ENCODE measurements at regions not wholly inside any gene's neighbourhood (a gene's known extent, or its start where the extent isn't known, plus 50 kb on each side); places are given as distances from the start of the nearest gene placed in this dataset.

DNA sequence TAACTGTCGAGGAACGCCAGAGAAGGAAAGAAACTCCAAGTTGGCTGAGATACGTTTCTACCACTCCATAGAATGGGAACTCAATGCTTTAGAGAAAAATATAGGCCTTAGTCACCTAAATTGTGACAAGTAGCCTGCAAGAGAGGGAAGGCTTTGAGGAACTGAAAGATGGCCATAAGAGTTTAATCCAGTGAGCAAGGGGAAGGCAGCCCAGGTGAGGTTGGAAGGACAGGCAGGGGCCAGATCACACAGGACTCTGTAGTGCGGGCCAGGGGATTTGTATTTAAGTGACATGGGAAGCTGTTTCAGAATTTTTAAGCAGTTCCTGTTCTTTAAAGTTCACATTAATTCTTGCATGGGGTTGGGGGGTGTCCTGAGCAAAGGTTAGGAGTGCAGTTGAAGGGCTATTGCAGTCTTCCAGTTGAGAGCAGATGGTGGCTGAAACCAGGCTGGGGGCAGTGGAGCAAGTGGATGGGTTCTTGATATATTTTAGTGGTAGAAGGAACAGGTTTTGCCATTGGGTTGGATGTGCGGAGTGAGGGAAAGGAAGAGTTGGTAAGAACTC is 138.9 kb upstream of the PELI1 start:
- no peak for TF ChIP-seq TAF1 (IDR thresholded peaks at IDR 0.05; ENCODE audit: borderline replicate concordance, insufficient read depth, low read length)
- TF ChIP-seq, protein P1, sequence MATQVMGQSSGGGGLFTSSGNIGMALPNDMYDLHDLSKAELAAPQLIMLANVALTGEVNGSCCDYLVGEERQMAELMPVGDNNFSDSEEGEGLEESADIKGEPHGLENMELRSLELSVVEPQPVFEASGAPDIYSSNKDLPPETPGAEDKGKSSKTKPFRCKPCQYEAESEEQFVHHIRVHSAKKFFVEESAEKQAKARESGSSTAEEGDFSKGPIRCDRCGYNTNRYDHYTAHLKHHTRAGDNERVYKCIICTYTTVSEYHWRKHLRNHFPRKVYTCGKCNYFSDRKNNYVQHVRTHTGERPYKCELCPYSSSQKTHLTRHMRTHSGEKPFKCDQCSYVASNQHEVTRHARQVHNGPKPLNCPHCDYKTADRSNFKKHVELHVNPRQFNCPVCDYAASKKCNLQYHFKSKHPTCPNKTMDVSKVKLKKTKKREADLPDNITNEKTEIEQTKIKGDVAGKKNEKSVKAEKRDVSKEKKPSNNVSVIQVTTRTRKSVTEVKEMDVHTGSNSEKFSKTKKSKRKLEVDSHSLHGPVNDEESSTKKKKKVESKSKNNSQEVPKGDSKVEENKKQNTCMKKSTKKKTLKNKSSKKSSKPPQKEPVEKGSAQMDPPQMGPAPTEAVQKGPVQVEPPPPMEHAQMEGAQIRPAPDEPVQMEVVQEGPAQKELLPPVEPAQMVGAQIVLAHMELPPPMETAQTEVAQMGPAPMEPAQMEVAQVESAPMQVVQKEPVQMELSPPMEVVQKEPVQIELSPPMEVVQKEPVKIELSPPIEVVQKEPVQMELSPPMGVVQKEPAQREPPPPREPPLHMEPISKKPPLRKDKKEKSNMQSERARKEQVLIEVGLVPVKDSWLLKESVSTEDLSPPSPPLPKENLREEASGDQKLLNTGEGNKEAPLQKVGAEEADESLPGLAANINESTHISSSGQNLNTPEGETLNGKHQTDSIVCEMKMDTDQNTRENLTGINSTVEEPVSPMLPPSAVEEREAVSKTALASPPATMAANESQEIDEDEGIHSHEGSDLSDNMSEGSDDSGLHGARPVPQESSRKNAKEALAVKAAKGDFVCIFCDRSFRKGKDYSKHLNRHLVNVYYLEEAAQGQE (IDR thresholded peaks at IDR 0.05; ENCODE audit: insufficient read depth in 1 of 2, low read depth in 2 of 2, low read length in 2 of 2), result no peak
- TF ChIP-seq POLR2AphosphoS5 (IDR thresholded peaks at IDR 0.05; ENCODE audit: low read depth, low read length), result no peak
- TF ChIP-seq SIN3A (IDR thresholded peaks at IDR 0.05; ENCODE audit: borderline replicate concordance, insufficient read depth, low read length), result no peak
- no peak for TF ChIP-seq FOXP2 (optimal IDR thresholded peaks at IDR 0.05; ENCODE audit: borderline replicate concordance, extremely low read depth, extremely low read length, insufficient read depth)

DNA sequence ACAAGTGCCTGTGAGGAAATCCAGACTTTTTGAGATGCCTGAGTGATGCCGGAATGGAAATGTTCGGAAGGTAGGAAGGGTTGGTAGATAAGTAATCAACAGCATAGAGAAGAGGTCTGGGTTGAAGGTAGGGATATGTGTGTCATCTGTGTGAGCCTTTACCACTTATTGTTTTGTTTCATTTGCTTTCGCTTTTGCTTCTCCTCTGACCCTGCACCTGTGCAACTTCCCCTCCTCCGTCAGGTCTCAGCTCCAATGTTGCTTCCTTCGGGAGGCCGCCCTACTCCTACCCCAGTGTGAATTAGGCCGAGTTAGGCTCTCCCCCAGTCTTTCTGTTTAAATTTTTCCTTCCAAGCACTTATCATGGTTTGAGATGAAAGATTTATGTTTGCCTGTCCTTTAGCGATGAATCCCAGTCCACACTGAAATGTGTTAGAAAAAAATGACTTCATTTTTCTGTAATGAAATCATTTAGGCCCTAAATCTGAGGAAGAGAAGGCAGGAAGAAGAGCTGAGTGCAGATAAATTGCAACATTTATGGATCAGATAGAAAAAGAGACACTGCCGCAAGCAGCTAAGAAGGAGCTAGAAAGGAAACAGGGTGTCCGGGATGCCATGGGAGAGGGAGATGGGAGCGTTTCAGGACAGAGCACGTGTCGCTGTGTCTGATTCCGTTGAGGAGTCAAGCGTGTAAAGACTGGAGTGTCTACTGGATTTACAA is 139.6 kb upstream of the PELI1 start:
- no peak for TF ChIP-seq SIN3A (IDR thresholded peaks at IDR 0.05; ENCODE audit: borderline replicate concordance, insufficient read depth, low read length)
- TF ChIP-seq, protein P1 (IDR thresholded peaks at IDR 0.05; ENCODE audit: insufficient read depth in 1 of 2, low read depth in 2 of 2, low read length in 2 of 2), result no peak
- TF ChIP-seq TAF1 (IDR thresholded peaks at IDR 0.05; ENCODE audit: borderline replicate concordance, insufficient read depth, low read length), result no peak
- TF ChIP-seq FOXP2 (optimal IDR thresholded peaks at IDR 0.05; ENCODE audit: borderline replicate concordance, extremely low read depth, extremely low read length, insufficient read depth), result no peak
- TF ChIP-seq POLR2AphosphoS5 (IDR thresholded peaks at IDR 0.05; ENCODE audit: low read depth, low read length), result no peak

DNA sequence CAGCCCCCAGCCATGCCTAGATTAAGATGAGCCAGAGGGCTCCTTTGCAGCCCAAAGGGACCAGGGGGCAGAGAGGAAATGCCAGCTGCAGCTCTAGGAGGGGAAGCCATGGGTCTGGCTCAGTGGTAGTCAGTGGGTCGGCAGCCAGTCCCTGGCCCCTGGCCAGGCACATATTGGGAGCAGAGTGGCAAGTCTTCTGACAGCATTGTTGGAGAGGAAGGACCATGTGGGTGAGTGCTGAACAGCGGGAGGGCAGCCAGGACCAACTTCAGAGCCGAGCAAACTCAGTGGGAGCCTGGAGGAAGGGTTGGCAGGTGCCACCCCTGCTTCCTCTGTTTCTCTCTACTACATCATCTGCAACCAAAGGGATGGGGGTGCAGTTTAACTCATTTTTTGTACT is 140.5 kb upstream of the PELI1 start:
- TF ChIP-seq FOXP2 (optimal IDR thresholded peaks at IDR 0.05; ENCODE audit: borderline replicate concordance, extremely low read depth, extremely low read length, insufficient read depth) (no peak), SIN3A (IDR thresholded peaks at IDR 0.05; ENCODE audit: borderline replicate concordance, insufficient read depth, low read length) (no peak), TAF1 (IDR thresholded peaks at IDR 0.05; ENCODE audit: borderline replicate concordance, insufficient read depth, low read length) (no peak), POLR2AphosphoS5 (IDR thresholded peaks at IDR 0.05; ENCODE audit: low read depth, low read length) (no peak)
- TF ChIP-seq, protein P1 (IDR thresholded peaks at IDR 0.05; ENCODE audit: insufficient read depth in 1 of 2, low read depth in 2 of 2, low read length in 2 of 2), result no peak

DNA sequence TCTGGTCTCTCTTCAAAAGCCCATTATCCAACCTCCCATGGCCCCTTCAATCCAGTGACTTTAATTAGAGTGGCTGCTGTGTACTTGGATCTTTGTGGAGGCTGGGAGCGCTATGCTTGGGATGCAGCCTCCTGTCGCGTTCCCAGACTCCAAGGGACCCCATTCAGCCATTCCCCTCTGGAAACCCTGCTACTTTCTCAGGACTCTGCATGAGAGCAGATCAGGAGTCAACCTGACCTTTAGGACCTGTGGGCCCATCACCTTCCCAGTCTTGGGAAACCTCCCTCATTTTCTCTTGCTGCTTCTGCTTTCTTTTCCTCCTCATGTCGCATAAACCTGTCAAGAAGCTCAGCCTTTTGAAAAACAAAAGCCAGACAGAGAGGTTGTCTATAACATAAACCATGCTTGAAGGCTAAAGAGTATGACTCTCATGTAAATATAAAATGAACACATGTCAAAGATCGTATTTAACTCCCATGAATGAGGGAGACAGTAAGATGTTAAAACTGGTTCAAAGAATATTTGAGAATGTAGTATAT is 143.1 kb upstream of the PELI1 start:
- TF ChIP-seq FOXP2 (optimal IDR thresholded peaks at IDR 0.05; ENCODE audit: borderline replicate concordance, extremely low read depth, extremely low read length, insufficient read depth), result no peak
- TF ChIP-seq TAF1 (IDR thresholded peaks at IDR 0.05; ENCODE audit: borderline replicate concordance, insufficient read depth, low read length), result no peak
- no peak for TF ChIP-seq SIN3A (IDR thresholded peaks at IDR 0.05; ENCODE audit: borderline replicate concordance, insufficient read depth, low read length)
- TF ChIP-seq POLR2AphosphoS5 (IDR thresholded peaks at IDR 0.05; ENCODE audit: low read depth, low read length), result no peak
- TF ChIP-seq, protein P1 (IDR thresholded peaks at IDR 0.05; ENCODE audit: insufficient read depth in 1 of 2, low read depth in 2 of 2, low read length in 2 of 2), result no peak

All from PFSK-1 (cell line).